Brain microvascular endothelial cell (primary cell): ENCODE measurements at regions not wholly inside any gene's neighbourhood (a gene's known extent, or its start where the extent isn't known, plus 50 kb on each side); places are given as distances from the start of the nearest gene placed in this dataset.

ENCODE experiments used
- DNase-seq: peaks from one replicate; pipeline ENCODE4 v3.0.0-alpha.2; 2020
- H3K27ac ChIP-seq: fragments of 250-450 bp; sonication (Bioruptor Pico); 2 replicates; pipeline ENCODE4 v1.5.1; 2020; ENCODE audit warnings: mild to moderate bottlenecking, moderate library complexity
- H3K27me3 ChIP-seq: fragments of 250-450 bp; sonication (Bioruptor Pico); replicated peaks from 2 replicates; pipeline ENCODE4 v1.5.1; 2020; ENCODE audit warnings: mild to moderate bottlenecking
- H3K36me3 ChIP-seq: fragments of 250-450 bp; sonication (Bioruptor Pico); replicated peaks from 2 replicates; pipeline ENCODE4 v1.5.1; 2020; ENCODE audit warnings: mild to moderate bottlenecking
- H3K4me3 ChIP-seq: 2 replicates; pipeline ENCODE4 v1.5.1; 2011; ENCODE audit warnings: low read depth, mild to moderate bottlenecking, control low read depth, low read length, moderate library complexity
- CTCF ChIP-seq: IDR thresholded peaks from 2 replicates; pipeline ENCODE4 v1.5.1; 2011; ENCODE audit warnings: low read depth, mild to moderate bottlenecking, moderate library complexity, low read length, control low read depth, inconsistent platforms; ENCODE audit errors: missing control alignments
- in situ Hi-C: cut with HindIII; loops from 2 replicates; pipeline ENCODE4 v1.10.0; 2017; ENCODE audit warnings: low sequenced_read_pairs, low pct_ligation_motif_present

GRCh38 chr14:39762576-39763401, 330.6 kb upstream of the FBXO33 start:
- Histone ChIP-seq H3K27me3 (no peaks in the 10 kb centered on the region), H3K4me3 (no peak overlapping the region), H3K36me3 (no peaks in the 10 kb centered on the region), H3K27ac (no peak overlapping the region)
- TF ChIP-seq CTCF = no peak
- in situ Hi-C loops = no loop called here
- no peak for DNase-seq

- H3K36me3 ChIP-seq = no peaks in the 10 kb centered on the region
- TF ChIP-seq CTCF = no peak
- in situ Hi-C loops = no loop called here
- no peaks in the 10 kb centered on the region for H3K27me3 ChIP-seq
- H3K27ac ChIP-seq = no peak overlapping the region
- no peak for DNase-seq
- no peak overlapping the region for H3K4me3 ChIP-seq
Measured at GRCh38 chr14:39755269-39755878, 323.1 kb upstream of the FBXO33 start.

GRCh38 chr14:39740454-39740853, 308.2 kb upstream of the FBXO33 start:
- no peak for TF ChIP-seq CTCF
- DNase-seq = no peak
- no peaks in the 10 kb centered on the region for H3K27me3 ChIP-seq
- in situ Hi-C loops = no loop called here
- H3K36me3 ChIP-seq = no peaks in the 10 kb centered on the region
- H3K27ac ChIP-seq = no peak overlapping the region
- no peak overlapping the region for H3K4me3 ChIP-seq

GRCh38 chr14:39739796-39740195, 307.6 kb upstream of the FBXO33 start:
- Histone ChIP-seq H3K36me3 (no peaks in the 10 kb centered on the region), H3K27ac (no peak overlapping the region), H3K27me3 (no peaks in the 10 kb centered on the region), H3K4me3 (no peak overlapping the region)
- DNase-seq = no peak
- in situ Hi-C loops = no loop called here
- TF ChIP-seq CTCF = no peak

- DNase-seq = no peak
- H3K27ac ChIP-seq = no peak overlapping the region
- H3K27me3 ChIP-seq = no peaks in the 10 kb centered on the region
- TF ChIP-seq CTCF = no peak
- H3K4me3 ChIP-seq = no peak overlapping the region
- H3K36me3 ChIP-seq = no peaks in the 10 kb centered on the region
- in situ Hi-C loops = no loop called here
Measured at GRCh38 chr14:39734306-39734705, 302.1 kb upstream of the FBXO33 start.
